Left cardiac atrium (tissue), 4 donors: ENCODE measurements at regions not wholly inside any gene's neighbourhood (a gene's known extent, or its start where the extent isn't known, plus 50 kb on each side); places are given as distances from the start of the nearest gene placed in this dataset.
"Not testable (repeated sequence)": the region's sequence is repeated elsewhere in the genome, so short reads cannot be mapped to it uniquely, and the experiment has no call there.

Experiments used
- ATAC-seq, 2 donors: fragments of 200-7000 bp; cut with Tn5 transposase; one replicate each; pipeline ENCODE4 v1.9.1; 2020; ENCODE audit warnings: mild to moderate bottlenecking in 2 of 2, moderate library complexity in 2 of 2
- DNase-seq: peaks from one replicate; pipeline ENCODE4 v3.0.0-alpha.2; 2020
- intact Hi-C, 2 donors: fragments of 100-400 bp; cut with DNase I; formaldehyde crosslinking; loops; one replicate each; pipeline versions ENCODE4 v1.14.1 to v1.15.1; 2022 to 2023
- donor health status: DM: no; HTN: yes; CAD: no.
- donor health status: DM: no; HTN: yes; CAD: no; lungs with severe emphysema.
- donor health status: DM: yes; HTN: yes; CAD: no.
- donor health status: Dilated cardiomyopathy.

DNA sequence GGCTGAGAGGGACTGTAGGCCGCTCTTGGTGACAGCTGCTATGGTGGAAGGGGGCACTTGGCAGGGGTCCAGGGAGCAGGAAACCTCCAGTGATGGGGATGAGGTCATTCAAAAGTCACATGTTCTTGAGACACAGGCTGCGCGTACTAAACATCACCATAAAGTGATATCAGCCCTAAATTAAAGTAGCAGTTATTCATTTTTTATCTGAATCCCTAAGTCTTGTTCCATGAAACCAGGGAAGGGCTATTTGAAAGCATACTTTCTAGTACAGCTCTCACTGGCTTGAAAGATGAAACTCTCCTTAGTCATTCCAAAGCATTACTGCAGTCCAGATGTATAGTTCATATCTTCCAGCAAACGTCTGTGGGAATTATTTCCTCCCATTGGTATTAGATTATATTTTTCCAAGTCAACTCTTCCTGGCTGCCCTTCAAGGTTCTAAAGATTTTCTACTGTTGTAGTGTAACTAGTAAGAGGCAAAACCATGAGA lies 373.1 kb downstream of the CD109 start:
- DNase-seq (no peak), ATAC-seq (no peak)

DNA sequence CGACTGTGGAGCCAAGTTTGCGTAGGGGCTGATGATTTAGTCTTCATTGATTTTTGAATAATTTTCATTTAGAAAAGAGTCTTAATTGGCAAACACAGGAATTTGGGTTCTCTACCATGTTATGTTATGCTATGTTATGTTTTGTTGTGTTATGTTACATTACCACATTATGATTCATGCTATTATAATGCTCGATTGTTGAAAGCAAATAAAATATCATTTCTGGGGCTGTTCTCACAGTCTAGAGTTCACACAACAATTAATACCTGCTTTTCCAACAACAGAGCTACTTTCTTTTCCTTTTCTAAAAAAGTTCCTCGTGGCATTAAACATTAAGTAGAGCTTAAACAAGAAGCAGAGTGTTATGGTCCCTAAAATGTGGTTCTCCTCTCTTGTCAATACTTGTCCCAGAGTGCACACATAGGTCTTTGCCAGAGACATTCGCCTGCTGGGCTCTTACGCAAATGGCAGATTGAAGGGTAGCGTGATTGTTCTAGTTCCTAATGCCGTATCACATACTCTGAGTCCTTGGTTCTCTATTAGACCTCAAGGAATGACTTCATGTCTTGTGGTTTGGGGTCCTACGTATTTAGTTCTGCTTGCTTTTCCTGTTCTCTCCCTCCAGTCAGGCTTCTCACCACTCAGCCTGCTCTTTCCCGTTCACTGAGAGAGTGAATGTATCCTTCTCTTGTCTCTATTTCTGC lies 370.3 kb downstream of the CD109 start:
- DNase-seq (no peak), ATAC-seq (peak in 1 of 2 donors; percentile 75)
- intact Hi-C loops, result no loop called here

More for the DNA sequence above, 373.1 kb downstream of the CD109 start:
- intact Hi-C loops, result no loop called here

DNA sequence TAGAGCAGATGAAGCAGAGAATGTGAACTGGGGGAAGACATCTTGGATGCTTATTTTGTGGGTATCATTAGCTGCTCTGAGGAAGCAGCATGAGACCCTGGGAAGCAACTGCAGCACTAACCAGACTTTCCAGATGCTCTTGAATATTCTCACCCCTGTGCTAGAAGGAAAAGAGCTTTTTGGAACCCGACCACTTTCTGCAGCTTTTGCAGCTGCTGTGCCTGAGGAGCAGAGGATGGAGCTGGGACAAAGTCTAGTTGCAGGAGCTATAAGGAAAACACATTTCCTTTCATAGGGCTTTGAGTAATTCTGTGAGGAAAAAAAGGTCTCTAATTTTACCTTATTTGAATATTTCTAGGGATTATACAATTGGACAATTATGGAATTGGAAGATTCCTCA lies 369.7 kb downstream of the CD109 start:
- ATAC-seq (peak in 1 of 2 donors; percentile 44), DNase-seq (no peak)
- intact Hi-C loops, result no loop called here

DNA sequence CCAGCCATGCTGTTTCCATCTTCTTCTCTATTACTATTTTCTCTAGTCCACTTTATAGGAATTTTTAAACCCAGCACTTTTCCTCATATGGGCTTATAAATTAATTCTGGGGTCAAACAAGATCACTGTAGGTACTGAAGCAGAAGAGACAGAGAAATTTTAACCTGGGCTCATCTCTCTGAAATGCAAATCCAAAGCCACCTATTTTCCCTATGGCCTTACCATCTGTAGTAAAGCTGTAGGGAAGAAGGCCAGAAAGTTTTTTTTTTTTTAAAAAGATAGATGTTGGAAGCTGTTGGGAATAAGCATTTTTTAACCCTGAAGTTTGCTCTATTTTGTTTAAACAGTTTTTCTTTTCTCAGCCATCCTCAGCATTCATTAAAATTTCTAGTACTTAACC lies 367.4 kb downstream of the CD109 start:
- no peak for ATAC-seq
- intact Hi-C loops, result no loop called here
- DNase-seq, result no peak

GRCh38 chr6:74061201-74061600 lies 365.2 kb downstream of the CD109 start:
- no peak for DNase-seq
- ATAC-seq, result no peak
- intact Hi-C loops, result no loop called here

DNA sequence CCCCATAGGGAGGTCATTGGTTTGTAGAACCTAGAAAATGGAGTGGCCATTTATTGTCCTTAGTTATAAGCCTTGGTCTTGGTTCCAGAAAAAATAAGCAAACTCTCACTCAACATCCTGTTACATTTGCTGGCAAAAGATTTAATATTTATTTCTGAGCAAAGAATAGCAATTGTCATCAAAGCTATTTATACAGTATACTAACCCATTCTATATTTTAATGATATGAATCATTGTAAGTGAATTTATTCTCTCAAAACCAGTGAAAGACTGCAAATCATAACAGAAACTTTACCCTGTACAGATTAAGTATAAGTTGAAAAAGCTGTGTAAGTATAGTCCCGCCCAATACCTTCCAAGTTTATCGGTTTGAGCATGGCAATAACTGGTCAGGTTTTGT lies 364.4 kb downstream of the CD109 start:
- DNase-seq, result no peak
- no peak for ATAC-seq
- intact Hi-C loops, result no loop called here

DNA sequence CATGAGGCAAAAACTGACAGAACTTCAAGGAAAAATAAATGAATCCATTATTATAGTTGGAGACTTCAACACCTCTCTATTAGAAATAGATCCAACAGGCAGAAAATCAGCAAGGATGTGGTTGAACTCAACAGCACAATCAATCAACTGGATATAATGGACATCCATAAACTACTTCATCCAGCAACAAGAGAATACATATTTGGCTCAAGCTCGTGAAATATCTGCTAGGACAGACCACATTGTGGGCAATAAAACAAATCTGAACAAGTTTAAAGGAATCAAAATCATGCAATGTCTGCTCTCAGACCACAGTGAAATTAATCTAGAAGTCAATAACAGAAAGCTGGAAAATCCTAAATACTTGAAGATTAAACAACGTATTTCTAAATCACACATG lies 362.6 kb downstream of the CD109 start:
- DNase-seq (no peak), ATAC-seq (no peak)
- intact Hi-C loops, result no loop called here

DNA sequence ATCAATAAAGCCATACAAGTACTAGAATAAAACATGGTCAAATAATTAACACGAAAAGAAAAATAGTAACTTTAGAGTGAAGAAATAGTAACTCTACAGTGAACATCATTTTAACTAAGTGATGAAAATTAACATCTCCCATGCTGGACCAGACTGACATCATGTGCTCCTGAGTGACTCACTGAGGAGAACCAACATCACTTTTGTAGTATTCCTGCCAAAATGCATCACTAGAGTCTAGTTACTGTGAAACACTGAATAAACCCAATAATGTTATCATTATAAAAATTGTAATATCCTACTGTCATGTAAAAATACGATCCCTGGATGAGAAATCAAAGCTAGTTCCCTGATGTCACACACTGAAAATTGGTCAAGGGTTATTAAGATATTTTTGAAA lies 361.3 kb downstream of the CD109 start:
- DNase-seq (no peak), ATAC-seq (no peak)
- intact Hi-C loops, result no loop called here

GRCh38 chr6:74054190-74054589 lies 358.2 kb downstream of the CD109 start:
- DNase-seq, result no peak
- ATAC-seq, result no peak
- intact Hi-C loops, result no loop called here

DNA sequence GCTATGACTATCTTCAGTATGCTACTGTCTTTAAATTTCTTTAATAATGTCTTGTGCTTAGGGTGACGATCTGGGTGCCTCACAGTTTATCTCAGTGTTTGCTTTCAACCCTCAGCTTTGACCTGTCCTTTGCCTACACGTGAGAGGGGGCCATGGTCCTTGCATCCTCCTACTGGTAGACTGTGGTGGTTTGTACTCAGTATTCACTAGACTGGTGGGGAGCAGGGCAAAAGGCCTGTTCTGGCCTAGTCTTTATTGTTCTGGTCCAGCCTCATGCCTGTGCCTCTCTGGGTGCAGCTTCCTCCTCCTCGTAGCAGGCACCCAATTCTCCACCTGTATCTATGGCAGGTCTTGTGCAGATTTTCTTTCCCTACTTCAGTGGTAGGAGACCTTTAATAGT lies 354.9 kb downstream of the CD109 start:
- intact Hi-C loops, result no loop called here
- ATAC-seq, result no peak
- no peak for DNase-seq

GRCh38 chr6:74048387-74048786 lies 352.4 kb downstream of the CD109 start:
- ATAC-seq, result no peak
- intact Hi-C loops, result no loop called here
- DNase-seq, result no peak

DNA sequence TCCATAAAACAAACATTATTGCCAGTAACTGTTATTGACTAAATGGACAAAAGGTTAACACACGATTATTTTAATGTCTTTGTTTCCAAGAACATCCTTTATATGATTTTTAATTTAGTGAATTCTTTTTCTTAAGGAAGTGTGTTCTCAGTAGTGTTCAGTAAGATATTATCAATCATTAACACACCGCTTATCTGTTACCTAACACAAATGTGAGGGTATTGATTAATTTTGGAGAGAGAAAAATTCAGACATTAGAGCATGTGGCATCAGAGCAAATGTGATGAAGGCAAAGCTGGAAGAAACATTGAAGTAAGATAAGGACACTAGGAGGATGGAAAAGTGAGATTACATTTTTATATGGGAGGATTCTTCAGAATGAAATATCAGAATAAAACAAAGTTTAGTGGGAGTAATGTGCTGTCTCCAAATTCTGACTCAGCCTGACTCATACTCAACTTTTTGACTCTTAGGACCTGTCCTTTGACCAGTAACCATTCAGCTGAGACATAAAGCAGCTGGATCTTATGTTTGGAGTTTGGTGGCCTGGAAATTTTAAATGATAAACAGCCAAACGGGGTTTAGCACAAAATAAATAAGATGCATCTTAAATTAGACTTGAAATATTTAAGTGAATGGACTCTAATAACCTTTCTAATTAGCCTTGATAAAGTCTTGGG lies 348.6 kb downstream of the CD109 start:
- ATAC-seq, result peak in 1 of 2 donors; percentile 95
- no peak for DNase-seq
- intact Hi-C loops, result no loop called here

DNA sequence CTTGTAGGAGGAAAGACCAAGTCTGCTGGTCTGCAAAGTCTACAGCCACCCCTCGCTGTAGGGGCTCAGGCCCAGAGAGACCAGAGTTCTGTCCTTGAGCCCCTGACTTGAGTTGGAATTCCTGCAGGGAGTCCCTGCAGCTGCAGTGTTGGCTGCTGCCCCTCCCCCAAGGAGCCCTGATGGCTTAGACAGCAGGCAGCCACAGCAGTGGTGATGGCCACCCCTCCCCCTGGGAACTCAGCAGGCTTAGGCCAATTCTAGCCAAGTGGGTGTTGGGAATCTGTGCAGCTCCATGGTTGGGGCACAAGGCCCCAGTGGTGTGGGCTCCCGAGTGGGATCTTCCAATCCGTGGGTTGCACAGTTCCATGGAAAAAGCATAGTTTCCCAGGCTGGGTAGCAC lies 345.4 kb downstream of the CD109 start:
- ATAC-seq (no peak), DNase-seq (no peak)
- intact Hi-C loops, result no loop called here

DNA sequence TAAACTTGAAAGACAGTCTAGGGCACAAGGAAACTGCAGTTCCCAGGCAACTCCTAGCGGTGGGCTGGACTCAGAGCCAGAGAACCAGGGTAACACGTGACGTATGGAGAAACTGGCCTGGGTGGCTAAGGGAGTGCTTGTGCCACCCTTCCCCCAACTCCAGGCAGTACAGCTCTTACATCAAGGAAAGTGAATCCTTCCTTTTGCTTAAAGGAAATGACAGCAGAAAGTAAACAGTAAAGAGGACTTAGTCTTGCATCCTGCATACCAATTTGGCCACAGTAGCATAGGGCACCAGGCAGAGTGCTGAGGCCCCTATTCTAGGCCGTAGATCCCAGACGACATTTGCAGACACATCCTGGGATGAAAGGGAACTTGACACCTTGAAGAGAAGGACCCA lies 322.8 kb downstream of the CD109 start:
- DNase-seq, result no peak
- intact Hi-C loops, result no loop called here
- no peak for ATAC-seq

- ATAC-seq (no peak), DNase-seq (no peak)
- intact Hi-C loops, result no loop called here
Measured at GRCh38 chr6:74015427-74015826, 319.4 kb downstream of the CD109 start.

GRCh38 chr6:74000666-74001490 lies 304.9 kb downstream of the CD109 start:
- no peak for DNase-seq
- no peak for ATAC-seq
- intact Hi-C loops, result no loop called here

DNA sequence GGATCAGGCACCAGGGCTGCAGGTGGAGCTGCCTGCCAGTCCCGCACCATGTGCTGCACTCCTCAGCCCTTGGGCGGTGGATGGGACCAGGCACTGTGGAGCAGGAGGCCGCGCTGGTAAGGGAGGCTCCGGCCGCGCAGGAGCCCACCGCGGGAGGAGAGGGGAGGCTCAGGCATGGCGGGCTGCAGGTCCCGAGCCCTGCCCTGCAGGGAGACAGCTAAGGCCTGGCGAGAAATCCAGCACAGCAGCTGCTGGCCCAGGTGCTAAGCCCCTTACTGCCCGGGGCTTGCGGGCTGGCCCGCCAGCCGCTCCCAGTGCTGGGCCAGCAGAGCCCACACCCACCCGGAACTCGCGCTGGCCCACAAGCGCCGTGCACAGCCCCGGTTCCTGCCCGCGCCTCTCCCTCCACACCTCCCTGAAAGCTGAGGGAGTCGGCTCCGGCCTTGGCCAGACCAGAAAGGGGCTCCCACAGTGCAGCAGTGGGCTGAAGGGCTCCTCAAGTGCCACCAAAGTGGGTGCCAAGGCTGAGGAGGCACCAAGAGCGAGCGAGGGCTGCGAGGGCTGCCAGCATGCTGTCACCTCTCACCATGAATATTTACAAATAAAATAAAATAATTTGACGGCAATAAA lies 294.7 kb downstream of the CD109 start:
- intact Hi-C loops, ATAC-seq, DNase-seq: not testable (repeated sequence)

GRCh38 chr6:73989428-73989827 lies 293.4 kb downstream of the CD109 start:
- DNase-seq, result no peak
- no peak for ATAC-seq
- intact Hi-C loops, result no loop called here

GRCh38 chr6:73985891-73986290 lies 289.9 kb downstream of the CD109 start:
- ATAC-seq (peak in 1 of 2 donors; percentile 25), DNase-seq (no peak)
- intact Hi-C loops, result no loop called here
